SK-N-SH (cell line): ENCODE measurements at regions not wholly inside any gene's neighbourhood (a gene's known extent, or its start where the extent isn't known, plus 50 kb on each side); places are given as distances from the start of the nearest gene placed in this dataset.

ENCODE experiments used
- EP300 ChIP-seq, 2 experiments: IDR thresholded peaks; 2 replicates each; pipeline versions ENCODE4 v1.4.0 to v1.6.1; 2012; ENCODE audit warnings: borderline replicate concordance in 1 of 2, low read depth in 1 of 2, low read length in 1 of 2
- FOXJ3 ChIP-seq: sonication (generic); formaldehyde crosslinking; IDR thresholded peaks from 2 replicates; pipeline ENCODE4 v1.5.1; 2020; ENCODE audit warnings: mild to moderate bottlenecking, missing genetic modification reagents
- GABPA ChIP-seq: IDR thresholded peaks from 2 replicates; pipeline ENCODE4 v1.4.0; 2012; ENCODE audit warnings: low read depth, mild to moderate bottlenecking
- MEF2A ChIP-seq: IDR thresholded peaks from 2 replicates; pipeline ENCODE4 v1.4.0; 2012; ENCODE audit warnings: low read depth, borderline replicate concordance
- POLR2AphosphoS5 ChIP-seq: IDR thresholded peaks from 2 replicates; pipeline ENCODE4 v1.6.1; 2012; ENCODE audit warnings: low read depth, low read length
- RAD21 ChIP-seq: IDR thresholded peaks from 2 replicates; pipeline ENCODE4 v1.6.1; 2012; ENCODE audit warnings: mild to moderate bottlenecking, low read length
- RFX5 ChIP-seq: IDR thresholded peaks from 2 replicates; pipeline ENCODE4 v1.6.1; 2012; ENCODE audit warnings: mild to moderate bottlenecking, improper control_type of control experiment, low read length
- TEAD4 ChIP-seq: IDR thresholded peaks from 2 replicates; pipeline ENCODE4 v1.4.0; 2012; ENCODE audit warnings: mild to moderate bottlenecking, borderline replicate concordance; ENCODE audit not compliant: insufficient read depth
- TF ChIP-seq, protein P1 (sequence below): fragments of 200-600 bp; sonication (generic); IDR thresholded peaks from 2 replicates; pipeline ENCODE4 v1.6.1; 2017; ENCODE audit warnings: antibody characterized with exemption, mild to moderate bottlenecking, moderate library complexity

DNA sequence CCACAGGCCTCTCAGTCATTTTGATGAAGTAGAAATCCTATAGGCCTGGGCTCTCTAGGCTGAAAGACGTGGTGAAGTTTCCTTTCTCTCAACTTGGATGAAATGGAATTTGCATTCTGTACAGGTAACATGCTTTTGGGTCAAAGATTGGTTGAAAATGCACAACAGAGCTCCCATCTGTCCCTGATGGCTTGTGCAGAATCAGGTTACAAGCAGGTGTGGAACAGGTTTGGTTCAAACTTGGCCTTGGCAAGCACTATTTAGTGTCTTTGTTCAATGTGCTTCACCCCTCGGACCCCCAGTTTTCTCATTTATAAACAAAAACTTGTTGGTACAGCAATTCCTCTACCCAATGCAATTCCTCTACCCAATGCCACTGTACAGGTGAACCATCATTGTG, 1493.0 kb downstream of the AACS start:
- TF ChIP-seq RAD21 (no peak), GABPA (no peak), FOXJ3 (CRISPR knock-in tag) (no peak), RFX5 (no peak), MEF2A (no peak), POLR2AphosphoS5 (no peak), TEAD4 (no peak), EP300 (IDR thresholded peaks at IDR 0.05; ENCODE audit: borderline replicate concordance in 1 of 2, low read depth in 1 of 2, low read length in 1 of 2) (no peak)
- TF ChIP-seq, protein P1, sequence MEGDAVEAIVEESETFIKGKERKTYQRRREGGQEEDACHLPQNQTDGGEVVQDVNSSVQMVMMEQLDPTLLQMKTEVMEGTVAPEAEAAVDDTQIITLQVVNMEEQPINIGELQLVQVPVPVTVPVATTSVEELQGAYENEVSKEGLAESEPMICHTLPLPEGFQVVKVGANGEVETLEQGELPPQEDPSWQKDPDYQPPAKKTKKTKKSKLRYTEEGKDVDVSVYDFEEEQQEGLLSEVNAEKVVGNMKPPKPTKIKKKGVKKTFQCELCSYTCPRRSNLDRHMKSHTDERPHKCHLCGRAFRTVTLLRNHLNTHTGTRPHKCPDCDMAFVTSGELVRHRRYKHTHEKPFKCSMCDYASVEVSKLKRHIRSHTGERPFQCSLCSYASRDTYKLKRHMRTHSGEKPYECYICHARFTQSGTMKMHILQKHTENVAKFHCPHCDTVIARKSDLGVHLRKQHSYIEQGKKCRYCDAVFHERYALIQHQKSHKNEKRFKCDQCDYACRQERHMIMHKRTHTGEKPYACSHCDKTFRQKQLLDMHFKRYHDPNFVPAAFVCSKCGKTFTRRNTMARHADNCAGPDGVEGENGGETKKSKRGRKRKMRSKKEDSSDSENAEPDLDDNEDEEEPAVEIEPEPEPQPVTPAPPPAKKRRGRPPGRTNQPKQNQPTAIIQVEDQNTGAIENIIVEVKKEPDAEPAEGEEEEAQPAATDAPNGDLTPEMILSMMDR: no peak
